SK-MEL-5 (cell line): ENCODE measurements at regions not wholly inside any gene's neighbourhood (a gene's known extent, or its start where the extent isn't known, plus 50 kb on each side); places are given as distances from the start of the nearest gene placed in this dataset.

ENCODE experiments used
- DNase-seq: peaks from one replicate; pipeline ENCODE4 v3.0.0-alpha.2; 2016; ENCODE audit warnings: low read depth, low spot score
- in situ Hi-C: cut with HindIII; loops from 2 replicates; pipeline ENCODE4 v1.10.0; 2016; ENCODE audit warnings: low sequenced_read_pairs, high pct_unique_total_duplicates, low pct_unique_long_range_greater_than_20kb

GRCh38 chr19:27758626-27759505 lies 1454.1 kb downstream of the UQCRFS1 start:
- no peak for DNase-seq
- in situ Hi-C loops: no loop called here

- no peak for DNase-seq
- in situ Hi-C loops: no loop called here
Observed at GRCh38 chr19:27754700-27755099, 1458.3 kb downstream of the UQCRFS1 start.

GRCh38 chr19:27753622-27754021 lies 1459.3 kb downstream of the UQCRFS1 start:
- DNase-seq: no peak
- in situ Hi-C loops: no loop called here

- in situ Hi-C loops: no loop called here
- no peak for DNase-seq
Observed at GRCh38 chr19:27752530-27753184, 1460.3 kb downstream of the UQCRFS1 start.

GRCh38 chr19:27751044-27751391 lies 1461.9 kb downstream of the UQCRFS1 start:
- DNase-seq: no peak
- in situ Hi-C loops: no loop called here

GRCh38 chr19:27750391-27751043 lies 1462.4 kb downstream of the UQCRFS1 start:
- in situ Hi-C loops: no loop called here
- DNase-seq: no peak

GRCh38 chr19:27748551-27749152 lies 1464.3 kb downstream of the UQCRFS1 start:
- in situ Hi-C loops: no loop called here
- DNase-seq: no peak

- in situ Hi-C loops: no loop called here
- no peak for DNase-seq
Observed at GRCh38 chr19:27746691-27747380, 1466.1 kb downstream of the UQCRFS1 start.

- in situ Hi-C loops: no loop called here
- DNase-seq: no peak
Observed at GRCh38 chr19:27745978-27746542, 1466.9 kb downstream of the UQCRFS1 start.

- in situ Hi-C loops: no loop called here
- DNase-seq: no peak
Observed at GRCh38 chr19:27744926-27745768, 1467.8 kb downstream of the UQCRFS1 start.

- DNase-seq: no peak
Observed at GRCh38 chr19:27742041-27742440, 1470.9 kb downstream of the UQCRFS1 start.

GRCh38 chr19:27741236-27741635 lies 1471.7 kb downstream of the UQCRFS1 start:
- in situ Hi-C loops: no loop called here
- no peak for DNase-seq

More at GRCh38 chr19:27742041-27742440, 1470.9 kb downstream of the UQCRFS1 start:
- in situ Hi-C loops: no loop called here

- no peak for DNase-seq
- in situ Hi-C loops: no loop called here
Observed at GRCh38 chr19:27740396-27740795, 1472.6 kb downstream of the UQCRFS1 start.

GRCh38 chr19:27738569-27739193 lies 1474.3 kb downstream of the UQCRFS1 start:
- in situ Hi-C loops: no loop called here
- DNase-seq: no peak

GRCh38 chr19:27736225-27736624 lies 1476.7 kb downstream of the UQCRFS1 start:
- DNase-seq: no peak
- in situ Hi-C loops: no loop called here

- in situ Hi-C loops: no loop called here
- no peak for DNase-seq
Observed at GRCh38 chr19:27735314-27735713, 1477.6 kb downstream of the UQCRFS1 start.
